ENCODE measurements at regions not wholly inside any gene's neighbourhood (a gene's known extent, or its start where the extent isn't known, plus 50 kb on each side); places are given as distances from the start of the nearest gene placed in this dataset.

DNA sequence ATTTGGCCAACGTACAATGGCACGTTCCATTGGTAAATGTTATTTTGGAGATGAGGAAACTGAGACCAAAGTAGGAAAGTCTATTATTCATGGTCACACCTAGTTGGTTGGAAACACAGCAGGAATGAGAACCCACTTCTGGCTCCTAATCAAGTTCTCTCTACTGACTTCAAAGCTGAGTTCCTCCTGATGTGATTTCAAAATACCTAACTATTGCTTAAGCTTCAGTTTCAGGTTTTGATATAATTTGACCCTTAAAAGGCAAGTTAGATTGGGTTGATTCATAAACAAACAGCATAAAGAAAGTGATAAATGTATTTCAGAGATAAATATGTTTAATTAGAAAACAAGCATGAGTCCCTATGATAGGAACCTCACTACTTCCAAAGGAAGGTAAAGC lies 312.5 kb downstream of the PARP8 start:
- CTCF ChIA-PET: no interaction called here
- intact Hi-C loops (cut with micrococcal nuclease; ENCODE audit: unreplicated experiment): no loop called here
- no peaks in the 10 kb centered on the region for H3K9me3 Mint-ChIP-seq (ENCODE audit: low read depth, unreplicated experiment)
- TF ChIP-seq, protein P1, sequence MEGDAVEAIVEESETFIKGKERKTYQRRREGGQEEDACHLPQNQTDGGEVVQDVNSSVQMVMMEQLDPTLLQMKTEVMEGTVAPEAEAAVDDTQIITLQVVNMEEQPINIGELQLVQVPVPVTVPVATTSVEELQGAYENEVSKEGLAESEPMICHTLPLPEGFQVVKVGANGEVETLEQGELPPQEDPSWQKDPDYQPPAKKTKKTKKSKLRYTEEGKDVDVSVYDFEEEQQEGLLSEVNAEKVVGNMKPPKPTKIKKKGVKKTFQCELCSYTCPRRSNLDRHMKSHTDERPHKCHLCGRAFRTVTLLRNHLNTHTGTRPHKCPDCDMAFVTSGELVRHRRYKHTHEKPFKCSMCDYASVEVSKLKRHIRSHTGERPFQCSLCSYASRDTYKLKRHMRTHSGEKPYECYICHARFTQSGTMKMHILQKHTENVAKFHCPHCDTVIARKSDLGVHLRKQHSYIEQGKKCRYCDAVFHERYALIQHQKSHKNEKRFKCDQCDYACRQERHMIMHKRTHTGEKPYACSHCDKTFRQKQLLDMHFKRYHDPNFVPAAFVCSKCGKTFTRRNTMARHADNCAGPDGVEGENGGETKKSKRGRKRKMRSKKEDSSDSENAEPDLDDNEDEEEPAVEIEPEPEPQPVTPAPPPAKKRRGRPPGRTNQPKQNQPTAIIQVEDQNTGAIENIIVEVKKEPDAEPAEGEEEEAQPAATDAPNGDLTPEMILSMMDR (IDR thresholded peaks at IDR 0.05; ENCODE audit: unreplicated experiment): no peak
- H3K4me1 Mint-ChIP-seq (ENCODE audit: low read depth, unreplicated experiment): no peaks in the 10 kb centered on the region
- no TSS peak for BruUV-seq (replicated peaks)
- no peak overlapping the region for H3K4me3 Mint-ChIP-seq (ENCODE audit: low read depth, unreplicated experiment)
- no peaks in the 10 kb centered on the region for H3K36me3 Mint-ChIP-seq (ENCODE audit: insufficient read depth, unreplicated experiment)
- H3K27me3 Mint-ChIP-seq (ENCODE audit: unreplicated experiment): no peaks in the 10 kb centered on the region
- no peak for DNase-seq
- H3K27ac Mint-ChIP-seq (ENCODE audit: unreplicated experiment): no peak overlapping the region

DNA sequence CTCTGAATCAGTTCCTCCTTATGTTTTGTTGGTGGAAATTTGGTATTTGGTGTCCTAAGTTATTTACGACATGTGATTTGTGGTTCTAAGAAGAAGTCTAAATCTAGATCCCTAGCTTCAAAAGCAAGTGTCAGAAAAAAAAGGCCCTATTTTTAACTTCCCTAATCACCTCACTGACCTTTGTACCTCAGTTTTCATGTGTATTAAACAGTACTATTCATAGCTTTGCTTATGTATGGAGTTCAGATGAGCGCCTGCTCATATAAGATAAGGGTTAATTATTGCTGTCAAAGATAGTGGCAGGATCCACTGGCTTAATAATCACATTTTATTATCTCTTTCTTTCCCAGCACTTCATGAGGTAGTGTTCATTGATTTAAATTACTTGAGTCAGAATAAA lies 318.2 kb downstream of the PARP8 start:
- Mint-ChIP-seq H3K27ac (ENCODE audit: unreplicated experiment) (no peak overlapping the region), H3K4me1 (ENCODE audit: low read depth, unreplicated experiment) (no peaks in the 10 kb centered on the region), H3K36me3 (ENCODE audit: insufficient read depth, unreplicated experiment) (no peaks in the 10 kb centered on the region), H3K27me3 (ENCODE audit: unreplicated experiment) (no peaks in the 10 kb centered on the region), H3K9me3 (ENCODE audit: low read depth, unreplicated experiment) (no peaks in the 10 kb centered on the region), H3K4me3 (ENCODE audit: low read depth, unreplicated experiment) (no peak overlapping the region)
- intact Hi-C loops (cut with micrococcal nuclease; ENCODE audit: unreplicated experiment): no loop called here
- TF ChIP-seq, protein P1 (IDR thresholded peaks at IDR 0.05; ENCODE audit: unreplicated experiment): no peak
- DNase-seq: no peak
- CTCF ChIA-PET: no interaction called here
- BruUV-seq (replicated peaks): no TSS peak

DNA sequence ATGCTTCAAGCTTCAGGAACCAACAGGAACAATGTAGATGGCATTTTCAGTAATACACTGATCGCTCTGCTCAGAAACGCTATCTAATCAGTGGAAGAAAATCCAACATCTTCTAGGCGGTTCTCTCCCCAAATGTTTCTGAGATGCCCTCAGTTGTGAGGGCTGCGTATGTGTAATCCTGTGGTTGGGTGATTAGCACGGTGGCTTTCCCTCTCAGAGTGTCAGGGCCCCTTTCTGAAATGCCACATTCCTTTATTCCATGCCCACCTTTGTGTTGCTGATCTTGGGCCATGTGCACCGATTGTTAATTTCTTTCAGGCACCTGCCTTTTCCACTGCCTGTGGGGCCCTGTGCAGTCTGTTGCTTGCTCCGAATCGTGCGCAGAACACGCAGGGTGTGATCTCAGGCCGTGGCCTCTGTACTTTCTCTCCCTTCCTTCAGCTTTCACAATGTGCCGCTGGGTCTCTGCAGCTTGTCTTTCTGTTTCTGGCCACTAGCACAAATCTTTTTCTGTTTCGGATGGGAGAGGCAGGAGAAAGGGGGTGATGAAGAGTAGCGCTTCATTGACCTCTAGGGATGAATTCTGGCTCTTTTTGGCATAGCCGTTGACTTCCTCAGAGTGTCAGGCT lies 324.0 kb downstream of the PARP8 start:
- Mint-ChIP-seq H3K27me3 (ENCODE audit: unreplicated experiment) (peaks cover 9% of the 10 kb centered on the region), H3K4me3 (ENCODE audit: low read depth, unreplicated experiment) (no peak overlapping the region), H3K36me3 (ENCODE audit: insufficient read depth, unreplicated experiment) (no peaks in the 10 kb centered on the region), H3K4me1 (ENCODE audit: low read depth, unreplicated experiment) (no peaks in the 10 kb centered on the region), H3K27ac (ENCODE audit: unreplicated experiment) (no peak overlapping the region), H3K9me3 (ENCODE audit: low read depth, unreplicated experiment) (peaks cover 4% of the 10 kb centered on the region)
- TF ChIP-seq, protein P1 (IDR thresholded peaks at IDR 0.05; ENCODE audit: unreplicated experiment): no peak
- CTCF ChIA-PET: no interaction called here
- intact Hi-C loops (cut with micrococcal nuclease; ENCODE audit: unreplicated experiment): no loop called here
- no TSS peak for BruUV-seq (replicated peaks)
- DNase-seq: no peak

DNA sequence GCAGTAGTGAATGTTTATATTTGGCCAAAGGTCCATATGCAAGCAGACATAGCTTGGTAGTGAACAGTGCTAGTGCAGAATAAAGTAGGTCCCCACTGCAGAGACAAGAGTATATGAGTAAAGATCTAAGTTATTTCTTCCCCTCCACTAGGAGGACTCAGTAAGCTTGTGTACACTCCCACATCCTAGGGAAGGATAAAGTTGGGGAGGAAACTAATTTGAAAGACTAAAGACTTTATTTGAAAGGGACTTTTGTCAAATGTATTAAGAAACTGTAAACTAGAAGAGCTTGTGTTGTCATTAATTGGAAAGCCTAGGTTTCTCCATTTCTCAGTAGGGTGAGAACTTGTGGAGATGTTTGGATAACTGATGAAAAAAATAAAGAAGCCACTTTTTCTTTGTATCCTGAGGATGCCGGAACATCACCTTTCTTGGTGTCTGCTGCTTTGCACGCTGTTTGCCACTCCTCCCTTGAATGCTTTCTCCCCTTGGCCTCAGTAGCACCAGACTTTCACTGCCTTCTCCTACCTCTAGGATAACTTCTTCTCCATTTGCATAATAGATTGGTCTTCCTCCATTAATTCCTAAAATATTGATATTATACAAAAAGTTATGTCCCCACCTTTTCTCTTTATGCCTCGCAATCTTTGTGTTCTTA lies 329.0 kb downstream of the PARP8 start:
- DNase-seq: no peak
- Mint-ChIP-seq H3K4me1 (ENCODE audit: low read depth, unreplicated experiment) (no peaks in the 10 kb centered on the region), H3K36me3 (ENCODE audit: insufficient read depth, unreplicated experiment) (no peaks in the 10 kb centered on the region), H3K9me3 (ENCODE audit: low read depth, unreplicated experiment) (peaks cover 4% of the 10 kb centered on the region), H3K27me3 (ENCODE audit: unreplicated experiment) (peaks cover 9% of the 10 kb centered on the region), H3K27ac (ENCODE audit: unreplicated experiment) (no peak overlapping the region), H3K4me3 (ENCODE audit: low read depth, unreplicated experiment) (no peak overlapping the region)
- TF ChIP-seq, protein P1 (IDR thresholded peaks at IDR 0.05; ENCODE audit: unreplicated experiment): peak; percentile 9
- CTCF ChIA-PET: interaction anchor here (0.9 kb wide), 1 partner anchor 1013 kb away, joined by 3 read pairs; no protein-coding TSS in a partner anchor
- BruUV-seq (replicated peaks): no TSS peak
- intact Hi-C loops (cut with micrococcal nuclease; ENCODE audit: unreplicated experiment): no loop called here

All from Calu3 (cell line).